ENCODE measurements at regions not wholly inside any gene's neighbourhood (a gene's known extent, or its start where the extent isn't known, plus 50 kb on each side); places are given as distances from the start of the nearest gene placed in this dataset.

DNA sequence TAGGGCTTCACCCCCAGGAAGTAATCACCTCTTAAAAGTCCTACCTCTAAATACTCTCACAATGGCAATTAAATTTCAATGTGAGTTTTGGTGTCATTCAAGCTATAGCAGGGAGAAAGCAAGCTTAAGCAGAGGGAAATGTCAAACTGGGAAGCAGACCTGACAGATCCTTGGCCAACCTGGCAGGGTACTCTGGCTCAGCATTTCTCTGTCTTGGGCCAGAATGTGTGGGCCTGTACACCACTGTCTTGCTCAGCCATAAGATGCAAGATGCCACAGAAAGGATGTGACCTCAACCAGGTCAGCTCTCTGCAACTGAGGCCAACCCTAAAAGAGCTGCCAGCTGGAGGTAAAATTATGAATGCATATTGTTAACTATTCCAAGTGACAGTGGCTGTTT is 130.6 kb upstream of the CMC1 start:
- Histone ChIP-seq H3K27me3 (ENCODE audit: control insufficient read depth, insufficient read depth, low read length) (no peaks in the 10 kb centered on the region), H3K9ac (ENCODE audit: low read length) (no peak overlapping the region)

DNA sequence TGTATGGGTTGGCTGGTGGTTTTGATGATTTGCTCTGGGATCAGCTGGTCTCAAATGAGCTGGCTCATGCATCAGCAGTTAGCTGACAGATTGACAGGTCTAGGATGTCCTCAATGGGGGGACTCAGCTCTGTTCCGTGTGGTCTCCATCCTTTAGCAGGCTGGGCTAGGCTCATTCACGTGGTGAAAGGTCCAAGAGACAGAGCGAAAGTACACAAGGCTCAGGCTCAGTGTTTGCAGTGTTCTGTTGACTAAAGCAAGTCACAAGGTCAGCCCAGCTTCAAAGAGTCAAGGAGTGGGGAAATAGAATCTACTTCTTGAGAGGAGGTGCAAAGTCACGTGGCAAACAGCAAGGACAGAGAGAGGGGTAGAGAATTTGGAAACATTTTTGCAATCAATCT is 126.5 kb upstream of the CMC1 start:
- Histone ChIP-seq H3K27ac (ENCODE audit: low read length) (no peak overlapping the region), H3K9me3 (ENCODE audit: control insufficient read depth, low read depth, low read length) (peaks cover 11% of the 10 kb centered on the region)

More for the DNA sequence above, 130.6 kb upstream of the CMC1 start:
- peaks cover 11% of the 10 kb centered on the region for H3K9me3 ChIP-seq (ENCODE audit: control insufficient read depth, low read depth, low read length)
- no peaks in the 10 kb centered on the region for H3K36me3 ChIP-seq (ENCODE audit: control insufficient read depth, low read depth, low read length)
- no peak overlapping the region for H3K4me3 ChIP-seq (ENCODE audit: low read length)
- no peak overlapping the region for H3K27ac ChIP-seq (ENCODE audit: low read length)
- no peaks in the 10 kb centered on the region for H3K4me1 ChIP-seq (ENCODE audit: control insufficient read depth, low read depth, low read length)

GRCh38 chr3:28115316-28115715 is 126.1 kb upstream of the CMC1 start:
- Histone ChIP-seq H3K27me3 (ENCODE audit: control insufficient read depth, insufficient read depth, low read length) (no peaks in the 10 kb centered on the region), H3K9ac (ENCODE audit: low read length) (no peak overlapping the region), H3K36me3 (ENCODE audit: control insufficient read depth, low read depth, low read length) (no peaks in the 10 kb centered on the region), H3K27ac (ENCODE audit: low read length) (no peak overlapping the region), H3K4me1 (ENCODE audit: control insufficient read depth, low read depth, low read length) (peaks cover 21% of the 10 kb centered on the region), H3K4me3 (ENCODE audit: low read length) (no peak overlapping the region), H3K9me3 (ENCODE audit: control insufficient read depth, low read depth, low read length) (peaks cover 11% of the 10 kb centered on the region)

More for the DNA sequence above, 126.5 kb upstream of the CMC1 start:
- no peak overlapping the region for H3K4me3 ChIP-seq (ENCODE audit: low read length)
- H3K4me1 ChIP-seq (ENCODE audit: control insufficient read depth, low read depth, low read length), result peaks cover 21% of the 10 kb centered on the region
- no peak overlapping the region for H3K9ac ChIP-seq (ENCODE audit: low read length)
- no peaks in the 10 kb centered on the region for H3K27me3 ChIP-seq (ENCODE audit: control insufficient read depth, insufficient read depth, low read length)
- no peaks in the 10 kb centered on the region for H3K36me3 ChIP-seq (ENCODE audit: control insufficient read depth, low read depth, low read length)

DNA sequence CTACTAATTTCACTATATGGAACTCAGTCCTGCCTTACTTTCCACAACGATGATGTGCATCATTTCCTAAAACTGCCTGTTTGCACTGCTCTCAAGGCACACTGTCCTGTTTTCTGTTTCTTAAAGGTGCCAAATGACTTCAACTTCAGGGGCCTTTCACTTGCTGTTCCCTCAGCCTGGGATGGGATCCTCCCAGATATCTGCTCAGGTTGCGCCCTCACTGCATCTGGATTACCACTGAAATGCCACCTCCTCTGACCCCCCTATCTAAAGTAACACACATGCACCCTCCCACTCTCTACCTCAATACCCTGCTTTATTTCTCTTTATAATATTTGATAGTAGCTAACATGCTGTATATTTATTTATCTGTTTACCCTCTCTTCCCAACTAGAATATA is 123.8 kb upstream of the CMC1 start:
- Histone ChIP-seq H3K4me1 (ENCODE audit: control insufficient read depth, low read depth, low read length) (peaks cover 21% of the 10 kb centered on the region), H3K36me3 (ENCODE audit: control insufficient read depth, low read depth, low read length) (no peaks in the 10 kb centered on the region), H3K4me3 (ENCODE audit: low read length) (no peak overlapping the region), H3K9me3 (ENCODE audit: control insufficient read depth, low read depth, low read length) (peaks cover 11% of the 10 kb centered on the region), H3K27ac (ENCODE audit: low read length) (no peak overlapping the region), H3K27me3 (ENCODE audit: control insufficient read depth, insufficient read depth, low read length) (no peaks in the 10 kb centered on the region), H3K9ac (ENCODE audit: low read length) (no peak overlapping the region)

GRCh38 chr3:28118087-28118486 is 123.3 kb upstream of the CMC1 start:
- Histone ChIP-seq H3K9me3 (ENCODE audit: control insufficient read depth, low read depth, low read length) (peaks cover 11% of the 10 kb centered on the region), H3K27me3 (ENCODE audit: control insufficient read depth, insufficient read depth, low read length) (no peaks in the 10 kb centered on the region), H3K4me3 (ENCODE audit: low read length) (peak overlapping the region; percentile 22), H3K9ac (ENCODE audit: low read length) (no peak overlapping the region), H3K4me1 (ENCODE audit: control insufficient read depth, low read depth, low read length) (peaks cover 21% of the 10 kb centered on the region), H3K36me3 (ENCODE audit: control insufficient read depth, low read depth, low read length) (no peaks in the 10 kb centered on the region), H3K27ac (ENCODE audit: low read length) (no peak overlapping the region)

DNA sequence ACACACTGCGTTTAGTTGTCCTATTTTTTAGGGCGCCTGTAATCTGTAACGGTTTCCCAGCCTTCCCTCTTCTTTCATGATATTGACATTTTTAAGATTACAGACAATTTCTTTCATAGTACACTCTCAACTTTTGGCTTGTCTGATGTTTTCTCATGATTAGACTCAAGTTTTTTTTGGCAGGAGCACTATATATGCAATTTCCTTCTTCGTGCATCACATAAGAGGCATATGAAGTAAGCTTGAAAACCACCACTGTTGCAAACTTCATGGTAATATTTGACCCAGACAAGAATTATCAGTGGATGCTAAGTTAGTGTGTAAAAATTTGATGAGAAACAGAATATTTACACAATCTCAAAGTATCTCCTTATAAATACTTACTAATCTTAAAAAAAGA is 119.2 kb upstream of the CMC1 start:
- Histone ChIP-seq H3K9me3 (ENCODE audit: control insufficient read depth, low read depth, low read length) (no peaks in the 10 kb centered on the region), H3K27me3 (ENCODE audit: control insufficient read depth, insufficient read depth, low read length) (no peaks in the 10 kb centered on the region), H3K36me3 (ENCODE audit: control insufficient read depth, low read depth, low read length) (no peaks in the 10 kb centered on the region), H3K4me1 (ENCODE audit: control insufficient read depth, low read depth, low read length) (peaks cover 20% of the 10 kb centered on the region), H3K27ac (ENCODE audit: low read length) (no peak overlapping the region), H3K4me3 (ENCODE audit: low read length) (no peak overlapping the region), H3K9ac (ENCODE audit: low read length) (no peak overlapping the region)

GRCh38 chr3:28124882-28125281 is 116.5 kb upstream of the CMC1 start:
- H3K4me1 ChIP-seq (ENCODE audit: control insufficient read depth, low read depth, low read length), result no peaks in the 10 kb centered on the region
- H3K9me3 ChIP-seq (ENCODE audit: control insufficient read depth, low read depth, low read length), result no peaks in the 10 kb centered on the region
- H3K27ac ChIP-seq (ENCODE audit: low read length), result no peak overlapping the region
- H3K27me3 ChIP-seq (ENCODE audit: control insufficient read depth, insufficient read depth, low read length), result no peaks in the 10 kb centered on the region
- H3K9ac ChIP-seq (ENCODE audit: low read length), result no peak overlapping the region
- H3K4me3 ChIP-seq (ENCODE audit: low read length), result no peak overlapping the region
- no peaks in the 10 kb centered on the region for H3K36me3 ChIP-seq (ENCODE audit: control insufficient read depth, low read depth, low read length)

GRCh38 chr3:28125342-28125741 is 116.1 kb upstream of the CMC1 start:
- Histone ChIP-seq H3K27ac (ENCODE audit: low read length) (no peak overlapping the region), H3K9ac (ENCODE audit: low read length) (no peak overlapping the region), H3K27me3 (ENCODE audit: control insufficient read depth, insufficient read depth, low read length) (no peaks in the 10 kb centered on the region), H3K4me1 (ENCODE audit: control insufficient read depth, low read depth, low read length) (no peaks in the 10 kb centered on the region), H3K4me3 (ENCODE audit: low read length) (no peak overlapping the region), H3K36me3 (ENCODE audit: control insufficient read depth, low read depth, low read length) (no peaks in the 10 kb centered on the region), H3K9me3 (ENCODE audit: control insufficient read depth, low read depth, low read length) (no peaks in the 10 kb centered on the region)

DNA sequence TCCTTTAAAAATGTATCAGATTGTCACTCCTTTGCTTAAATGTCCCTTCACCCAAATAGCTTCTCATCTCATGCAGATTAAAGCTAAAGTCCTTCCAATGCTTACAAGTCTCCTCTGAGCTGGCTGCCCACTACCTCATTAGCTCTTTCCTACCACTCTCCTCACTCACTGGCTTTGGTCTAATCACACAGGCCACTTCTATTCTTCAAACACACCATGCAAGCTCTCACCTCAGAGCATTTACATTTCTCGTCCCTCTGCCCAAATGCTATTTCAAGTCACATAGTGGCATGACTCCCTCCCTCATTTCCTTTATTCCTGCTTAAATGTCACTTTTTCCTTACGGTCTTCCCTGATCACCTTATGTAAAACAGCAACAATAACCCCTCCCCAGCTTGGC is 110.6 kb upstream of the CMC1 start:
- H3K9ac ChIP-seq (ENCODE audit: low read length), result no peak overlapping the region
- H3K4me1 ChIP-seq (ENCODE audit: control insufficient read depth, low read depth, low read length), result no peaks in the 10 kb centered on the region
- H3K27me3 ChIP-seq (ENCODE audit: control insufficient read depth, insufficient read depth, low read length), result no peaks in the 10 kb centered on the region
- no peaks in the 10 kb centered on the region for H3K9me3 ChIP-seq (ENCODE audit: control insufficient read depth, low read depth, low read length)
- H3K36me3 ChIP-seq (ENCODE audit: control insufficient read depth, low read depth, low read length), result no peaks in the 10 kb centered on the region
- no peak overlapping the region for H3K27ac ChIP-seq (ENCODE audit: low read length)
- no peak overlapping the region for H3K4me3 ChIP-seq (ENCODE audit: low read length)

- no peak overlapping the region for H3K4me3 ChIP-seq (ENCODE audit: low read length)
- no peaks in the 10 kb centered on the region for H3K36me3 ChIP-seq (ENCODE audit: control insufficient read depth, low read depth, low read length)
- H3K27ac ChIP-seq (ENCODE audit: low read length), result no peak overlapping the region
- H3K27me3 ChIP-seq (ENCODE audit: control insufficient read depth, insufficient read depth, low read length), result no peaks in the 10 kb centered on the region
- H3K9me3 ChIP-seq (ENCODE audit: control insufficient read depth, low read depth, low read length), result no peaks in the 10 kb centered on the region
- H3K9ac ChIP-seq (ENCODE audit: low read length), result no peak overlapping the region
- no peaks in the 10 kb centered on the region for H3K4me1 ChIP-seq (ENCODE audit: control insufficient read depth, low read depth, low read length)
These were observed 108.5 kb upstream of the CMC1 start for GRCh38 chr3:28132941-28133340.

GRCh38 chr3:28134198-28134597 is 107.2 kb upstream of the CMC1 start:
- H3K4me1 ChIP-seq (ENCODE audit: control insufficient read depth, low read depth, low read length), result no peaks in the 10 kb centered on the region
- no peaks in the 10 kb centered on the region for H3K36me3 ChIP-seq (ENCODE audit: control insufficient read depth, low read depth, low read length)
- no peak overlapping the region for H3K9ac ChIP-seq (ENCODE audit: low read length)
- H3K27me3 ChIP-seq (ENCODE audit: control insufficient read depth, insufficient read depth, low read length), result no peaks in the 10 kb centered on the region
- no peak overlapping the region for H3K27ac ChIP-seq (ENCODE audit: low read length)
- H3K4me3 ChIP-seq (ENCODE audit: low read length), result no peak overlapping the region
- no peaks in the 10 kb centered on the region for H3K9me3 ChIP-seq (ENCODE audit: control insufficient read depth, low read depth, low read length)

DNA sequence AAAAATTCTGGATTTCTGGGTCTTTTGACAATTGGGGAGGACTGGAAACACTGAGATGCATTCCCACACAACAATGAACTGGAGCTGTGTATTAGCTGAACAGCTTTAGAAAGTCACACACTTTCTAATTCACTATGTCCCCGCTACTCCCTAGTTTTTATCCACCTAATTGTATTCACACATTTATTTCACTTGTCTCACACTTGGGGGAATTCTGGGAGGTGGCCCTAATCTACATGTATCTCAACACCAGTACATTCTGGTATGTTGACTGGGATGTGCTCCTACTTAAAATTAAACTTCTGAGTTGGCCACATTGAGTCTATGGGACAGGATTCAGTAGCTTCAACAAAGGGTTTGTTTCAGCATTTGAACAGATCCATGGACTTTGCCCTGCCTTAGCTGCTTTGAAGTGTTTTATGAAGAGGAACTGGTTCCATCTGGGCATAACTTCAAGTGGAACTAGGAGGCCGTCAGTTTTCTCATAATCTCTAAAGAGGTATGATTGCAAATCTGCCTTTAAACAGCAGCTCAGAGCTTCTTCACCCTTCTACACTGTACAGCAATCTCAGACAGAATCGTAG is 106.5 kb upstream of the CMC1 start:
- Histone ChIP-seq H3K27me3 (ENCODE audit: control insufficient read depth, insufficient read depth, low read length) (no peaks in the 10 kb centered on the region), H3K27ac (ENCODE audit: low read length) (no peak overlapping the region), H3K9ac (ENCODE audit: low read length) (no peak overlapping the region), H3K4me1 (ENCODE audit: control insufficient read depth, low read depth, low read length) (no peaks in the 10 kb centered on the region), H3K4me3 (ENCODE audit: low read length) (no peak overlapping the region), H3K9me3 (ENCODE audit: control insufficient read depth, low read depth, low read length) (no peaks in the 10 kb centered on the region), H3K36me3 (ENCODE audit: control insufficient read depth, low read depth, low read length) (no peaks in the 10 kb centered on the region)

Data from iPS-18a (cell line).